Heart right ventricle (tissue), 16 donors: ENCODE measurements at regions not wholly inside any gene's neighbourhood (a gene's known extent, or its start where the extent isn't known, plus 50 kb on each side); places are given as distances from the start of the nearest gene placed in this dataset.
"Not testable (repeated sequence)": the region's sequence is repeated elsewhere in the genome, so short reads cannot be mapped to it uniquely, and the experiment has no call there.

Experiments
- ATAC-seq, 8 donors: fragments of 200-7000 bp; cut with Tn5 transposase; one replicate each; pipeline ENCODE4 v1.9.1; 2020; ENCODE audit warnings: mild to moderate bottlenecking in 8 of 8, moderate library complexity in 8 of 8, moderate number of reproducible peaks in 1 of 8
- DNase-seq, 2 donors: peaks; one replicate each; pipeline ENCODE4 v3.0.0-alpha.2; 2020
- H3K27ac ChIP-seq, 10 donors: fragments of 200-600 bp; sonication (generic) in 2 of 10; one replicate each; pipeline versions ENCODE4 v1.5.0 to v1.8.0; 2020 to 2022; ENCODE audit warnings: mild to moderate bottlenecking in 3 of 10
- H3K27me3 ChIP-seq, 7 donors: fragments of 200-600 bp; one replicate each; pipeline ENCODE4 v1.8.0; 2021 to 2022; ENCODE audit warnings: mild to moderate bottlenecking in 2 of 7
- H3K36me3 ChIP-seq, 9 donors: fragments of 200-600 bp; sonication (generic) in 1 of 9; one replicate each; pipeline versions ENCODE4 v1.5.0 to v1.8.0; 2020 to 2022; ENCODE audit warnings: mild to moderate bottlenecking in 2 of 9
- H3K4me1 ChIP-seq, 9 donors: fragments of 200-600 bp; sonication (generic) in 1 of 9; one replicate each; pipeline versions ENCODE4 v1.5.0 to v1.8.0; 2020 to 2022; ENCODE audit warnings: mild to moderate bottlenecking in 4 of 9
- H3K4me3 ChIP-seq, 10 donors: fragments of 200-600 bp; sonication (generic) in 2 of 10; one replicate each; pipeline versions ENCODE4 v1.5.0 to v1.8.0; 2020 to 2022; ENCODE audit warnings: mild to moderate bottlenecking in 7 of 10, moderate library complexity in 2 of 10
- H3K9me3 ChIP-seq, 11 donors: fragments of 200-600 bp in 10 of 11; sonication (generic) in 2 of 11; one replicate each; pipeline versions ENCODE4 v1.5.0 to v1.8.0; 2013 to 2022; ENCODE audit warnings: mild to moderate bottlenecking in 2 of 11, control low read depth in 1 of 11, moderate library complexity in 1 of 11
- WGBS, 2 donors: extraction: QIAGEN DNeasy Blood & Tissue Kit; methylation state at CpG; one replicate each; pipeline ENCODE4 v1.1.7; 2013; ENCODE audit warnings: inconsistent platforms in 1 of 2; 5-methylcytosine and 5-hydroxymethylcytosine counted together
- intact Hi-C, 10 donors: fragments of 100-400 bp; cut with DNase I; formaldehyde crosslinking; loops; one replicate each; pipeline versions ENCODE4 v1.11.1 to v1.14.2; 2022
- TF ChIP-seq, protein P1 (sequence below), 9 donors: fragments of 200-600 bp; sonication (generic) in 2 of 9; IDR thresholded peaks; one replicate each; pipeline versions ENCODE4 v1.5.0 to v1.8.0; 2021 to 2022; ENCODE audit warnings: antibody characterized with exemption in 9 of 9, mild to moderate bottlenecking in 5 of 9, moderate library complexity in 1 of 9
- donor health status: Arrhythmogenic right ventricular cardiomyopathy.
- donor health status: ischemic (EF 13 %, LVEDD 7.1; RV severe dilation, severe dysfunction).
- donor health status: healthy with polysubstance abuse.
- donor health status: DM: no; HTN: yes; CAD: no.
- donor health status: DM: no; HTN: no; CAD: no.
- donor health status: ischemic (EF 25% LVEDD 6.9; RV normal size, moderate dysfunction).
- donor health status: ischemic (EF 25% LVEDD 5.7; RV mildly dilated, moderate dysfunction).
- donor health status: healthy.
- donor health status: DM: yes; HTN: yes; CAD: no.
- donor health status: Ischemic cardiomyopathy.
- donor health status: ischemic (EF 35%, LVEDD 5.7; RV mildly dilated, moderate dysfunction).
- donor health status: nonischemic (EF 11% LVEDD 7.7; RV severe dilation, severe dysfunction).
- donor health status: DM: yes; HTN: yes; CAD: no.
- donor health status: PGD.
- donor health status: ischemic (EF 29% LVEDD 5.4; RV normal size, mild dysfunction).
- donor health status: nonischemic (EF 23%, LVEDD 6.1; RV moderate dilation, normal function).

DNA sequence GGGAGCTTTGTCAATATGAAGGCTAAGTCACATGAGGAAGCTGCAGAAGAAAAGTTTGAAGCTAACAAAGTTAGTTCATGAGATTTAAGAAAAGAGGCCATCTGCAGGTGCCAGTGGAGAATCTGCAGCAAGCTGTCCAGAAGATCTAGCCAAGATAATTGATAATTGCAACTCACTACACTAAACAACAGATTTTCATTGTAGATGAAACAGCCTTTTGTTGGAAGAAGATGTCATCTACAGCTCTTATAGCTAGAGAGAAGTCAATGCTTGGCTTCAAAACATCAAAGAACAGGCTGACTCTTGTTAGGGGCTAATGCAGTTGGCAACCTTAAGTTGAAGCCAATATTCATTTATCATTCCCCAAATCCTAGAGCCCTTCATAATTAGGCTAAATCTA, 83.7 kb downstream of the RIN2 start:
- no peak for ATAC-seq
- TF ChIP-seq, protein P1, sequence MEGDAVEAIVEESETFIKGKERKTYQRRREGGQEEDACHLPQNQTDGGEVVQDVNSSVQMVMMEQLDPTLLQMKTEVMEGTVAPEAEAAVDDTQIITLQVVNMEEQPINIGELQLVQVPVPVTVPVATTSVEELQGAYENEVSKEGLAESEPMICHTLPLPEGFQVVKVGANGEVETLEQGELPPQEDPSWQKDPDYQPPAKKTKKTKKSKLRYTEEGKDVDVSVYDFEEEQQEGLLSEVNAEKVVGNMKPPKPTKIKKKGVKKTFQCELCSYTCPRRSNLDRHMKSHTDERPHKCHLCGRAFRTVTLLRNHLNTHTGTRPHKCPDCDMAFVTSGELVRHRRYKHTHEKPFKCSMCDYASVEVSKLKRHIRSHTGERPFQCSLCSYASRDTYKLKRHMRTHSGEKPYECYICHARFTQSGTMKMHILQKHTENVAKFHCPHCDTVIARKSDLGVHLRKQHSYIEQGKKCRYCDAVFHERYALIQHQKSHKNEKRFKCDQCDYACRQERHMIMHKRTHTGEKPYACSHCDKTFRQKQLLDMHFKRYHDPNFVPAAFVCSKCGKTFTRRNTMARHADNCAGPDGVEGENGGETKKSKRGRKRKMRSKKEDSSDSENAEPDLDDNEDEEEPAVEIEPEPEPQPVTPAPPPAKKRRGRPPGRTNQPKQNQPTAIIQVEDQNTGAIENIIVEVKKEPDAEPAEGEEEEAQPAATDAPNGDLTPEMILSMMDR (IDR thresholded peaks at IDR 0.05): no peak
- intact Hi-C loops: loop anchor here in 1 of 10 donors (5.0 kb wide), 1 partner anchor 36 kb away; no protein-coding TSS in a partner anchor
- Histone ChIP-seq H3K27ac (no peak overlapping the region), H3K4me3 (no peak overlapping the region), H3K9me3 (peaks cover 0 to 19% (median 5%) of the 10 kb centered on the region in 11 donors), H3K36me3 (peaks cover 0 to 24% (median 0%) of the 10 kb centered on the region in 9 donors), H3K27me3 (no peaks in the 10 kb centered on the region), H3K4me1 (peaks cover 0 to 8% (median 0%) of the 10 kb centered on the region in 9 donors)
- no peak for DNase-seq

DNA sequence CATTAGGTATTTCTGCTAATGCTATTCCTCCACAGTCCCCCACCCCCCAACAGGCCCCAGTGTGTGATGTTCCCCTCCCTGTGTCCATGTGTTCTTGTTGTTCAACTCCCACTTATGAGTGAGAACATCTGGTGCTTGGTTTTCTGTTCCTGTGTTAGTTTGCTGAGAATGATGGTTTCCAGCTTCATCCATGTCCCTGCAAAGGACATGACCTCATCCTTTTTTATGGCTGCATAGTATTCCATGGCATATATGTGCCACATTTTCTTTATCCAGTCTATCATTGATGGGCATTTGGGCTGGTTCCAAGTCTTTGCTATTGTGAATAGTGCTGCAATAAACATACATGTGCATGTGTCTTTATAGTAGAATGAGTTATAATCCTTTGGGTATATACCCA, 86.8 kb downstream of the RIN2 start:
- not testable (repeated sequence) for H3K27ac ChIP-seq, H3K4me3 ChIP-seq, H3K27me3 ChIP-seq, DNase-seq, ATAC-seq
- Histone ChIP-seq H3K36me3 (peaks cover 0 to 22% (median 0%) of the 10 kb centered on the region in 9 donors), H3K9me3 (peaks cover 0 to 19% (median 5%) of the 10 kb centered on the region in 11 donors), H3K4me1 (peaks cover 3 to 15% (median 13%) of the 10 kb centered on the region in 9 donors)
- intact Hi-C loops: loop anchor here in 1 of 10 donors (5.0 kb wide), 1 partner anchor 32 kb away; no protein-coding TSS in a partner anchor

DNA sequence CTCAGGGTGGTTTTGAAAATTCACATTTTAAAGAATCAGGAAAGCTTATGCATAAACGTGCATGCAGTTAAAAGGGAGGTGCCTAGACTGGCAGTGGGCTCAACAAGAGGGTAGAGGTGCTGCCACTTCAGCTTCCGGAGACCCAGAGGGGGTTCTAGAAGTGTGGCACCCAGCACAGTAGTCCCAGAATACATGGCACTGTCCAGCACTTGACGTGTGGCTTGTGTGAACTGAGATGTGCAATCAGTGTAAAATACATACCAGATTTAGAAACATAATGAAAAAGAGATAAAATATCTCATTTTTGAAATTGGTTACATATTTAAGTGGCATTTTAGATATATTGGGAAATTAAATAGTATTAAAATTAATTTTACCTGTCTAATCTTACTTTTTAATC, 89.3 kb downstream of the RIN2 start:
- TF ChIP-seq, protein P1 (IDR thresholded peaks at IDR 0.05): no peak
- H3K27ac ChIP-seq: no peak overlapping the region
- H3K27me3 ChIP-seq: no peaks in the 10 kb centered on the region
- no peak for DNase-seq
- no peak overlapping the region for H3K4me3 ChIP-seq
- H3K36me3 ChIP-seq: peaks cover 0 to 8% (median 0%) of the 10 kb centered on the region in 9 donors
- intact Hi-C loops: no loop called here
- WGBS, 2 donors: 93% methylated on average over 3 of the region's 3 CpGs
- H3K9me3 ChIP-seq: peaks cover 0 to 10% (median 4%) of the 10 kb centered on the region in 11 donors
- H3K4me1 ChIP-seq: peaks cover 10 to 33% (median 22%) of the 10 kb centered on the region in 9 donors
- no peak for ATAC-seq

DNA sequence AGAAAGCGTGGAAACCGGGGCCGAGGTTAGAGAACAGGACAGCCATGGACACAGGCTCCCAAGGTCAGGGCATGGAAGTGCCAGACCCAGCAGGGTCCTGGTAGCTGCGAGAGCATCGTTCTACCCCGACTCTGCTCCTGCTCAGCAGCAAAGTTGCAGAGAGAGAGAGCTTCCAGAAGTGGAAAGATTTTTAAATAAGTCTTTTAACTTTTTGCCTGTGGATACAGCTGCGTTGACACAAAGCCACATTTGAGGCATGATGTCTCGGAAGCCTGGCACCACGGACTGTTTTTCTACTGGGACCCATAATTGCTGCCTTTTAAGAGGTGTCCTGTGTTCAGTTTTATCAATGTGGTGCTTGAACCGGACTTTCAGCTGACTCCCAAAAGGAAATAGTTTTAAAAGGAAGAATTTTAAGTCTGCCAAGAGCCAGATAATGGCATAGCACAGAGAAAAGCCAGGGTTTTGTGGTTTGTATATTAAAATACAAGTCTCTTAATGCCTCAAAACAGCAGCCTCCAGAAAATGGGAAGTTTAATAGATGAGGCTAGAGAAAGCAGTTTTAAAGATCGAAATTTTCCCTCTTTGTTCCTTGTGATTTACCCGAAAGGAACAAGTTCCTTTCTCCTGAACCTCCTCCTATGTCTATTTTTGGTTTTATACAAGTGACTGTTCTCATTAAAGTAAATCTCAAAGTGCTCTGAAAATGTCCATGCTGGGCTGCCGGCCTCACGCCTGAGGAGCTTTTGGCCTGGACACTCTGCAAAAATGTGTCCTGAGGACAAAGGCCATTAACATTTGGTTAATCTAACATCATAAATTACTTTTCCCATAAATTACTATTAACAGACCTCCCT, 91.5 kb downstream of the RIN2 start:
- H3K9me3 ChIP-seq: peaks cover 0 to 4% (median 0%) of the 10 kb centered on the region in 11 donors
- WGBS, 2 donors: 29 to 43% methylated on average over 14 of the region's 14 CpGs
- no peaks in the 10 kb centered on the region for H3K36me3 ChIP-seq
- DNase-seq (peak in 1 of 2 donors; percentile 32), ATAC-seq (peak; percentile 28 to 67 (median 64))
- TF ChIP-seq, protein P1 (IDR thresholded peaks at IDR 0.05): no peak
- peaks cover 10 to 33% (median 22%) of the 10 kb centered on the region in 9 donors for H3K4me1 ChIP-seq
- H3K4me3 ChIP-seq: peak overlapping the region in 5 of 10 donors; percentile 1 to 8 (median 6)
- H3K27me3 ChIP-seq: no peaks in the 10 kb centered on the region
- peak overlapping the region; percentile 37 to 88 (median 63) for H3K27ac ChIP-seq
- intact Hi-C loops: no loop called here

DNA sequence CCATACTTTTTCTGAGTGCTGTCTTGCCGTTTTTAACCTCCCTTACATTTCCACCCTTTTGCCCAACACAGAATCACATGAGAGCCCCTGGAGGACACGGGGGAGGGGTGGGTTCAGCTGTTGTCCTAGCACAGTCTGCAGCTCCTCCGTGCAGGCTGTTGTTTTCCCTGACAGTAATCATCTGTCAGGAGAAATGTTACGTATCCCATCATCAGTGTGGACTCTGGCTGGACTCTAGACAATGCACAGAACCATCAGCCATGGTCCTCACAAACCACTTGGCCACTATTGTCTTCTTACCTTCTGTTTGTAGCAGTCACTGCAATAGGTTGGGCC, 92.1 kb downstream of the RIN2 start:
- peaks cover 10 to 33% (median 22%) of the 10 kb centered on the region in 9 donors for H3K4me1 ChIP-seq
- 40 to 41% methylated on average over 4 of the region's 4 CpGs for WGBS, 2 donors
- no peaks in the 10 kb centered on the region for H3K36me3 ChIP-seq
- H3K27me3 ChIP-seq: no peaks in the 10 kb centered on the region
- intact Hi-C loops: no loop called here
- DNase-seq: peak in 1 of 2 donors; percentile 22
- TF ChIP-seq, protein P1 (IDR thresholded peaks at IDR 0.05): no peak
- H3K4me3 ChIP-seq: peak overlapping the region in 1 of 10 donors; percentile 4
- H3K27ac ChIP-seq: peak overlapping the region; percentile 37 to 88 (median 63)
- no peaks in the 10 kb centered on the region for H3K9me3 ChIP-seq
- ATAC-seq: peak; percentile 65 to 92 (median 75)
